ENCODE measurements at regions not wholly inside any gene's neighbourhood (a gene's known extent, or its start where the extent isn't known, plus 50 kb on each side); places are given as distances from the start of the nearest gene placed in this dataset.

DNA sequence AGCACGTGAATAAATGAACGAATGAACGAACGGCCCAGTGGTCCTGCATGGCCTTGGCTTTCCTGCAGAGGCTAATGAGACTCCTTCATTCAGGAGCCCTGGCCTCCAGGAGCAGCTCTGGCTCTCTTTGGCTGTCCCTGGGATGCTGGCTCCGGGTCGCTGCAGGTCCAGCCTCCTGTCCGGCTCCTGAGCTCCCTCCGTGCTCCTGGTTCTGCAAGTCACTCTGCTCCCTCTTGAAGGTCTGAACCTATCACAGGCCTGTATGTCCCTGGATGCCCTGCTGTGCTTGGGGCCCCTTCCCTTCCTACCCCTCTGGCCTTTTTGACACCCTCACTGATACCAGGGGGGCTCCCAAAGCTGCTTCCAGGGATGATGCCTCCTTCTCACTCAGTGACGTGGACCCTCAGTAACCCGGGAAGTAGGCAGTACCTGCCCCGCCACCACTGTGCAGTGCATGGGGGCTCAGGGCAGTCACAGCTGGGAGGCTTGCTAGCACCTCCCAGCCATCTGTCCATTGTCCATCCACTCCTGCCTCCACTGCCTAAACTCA is 133.7 kb upstream of the C14orf180 start:
- no peaks in the 10 kb centered on the region for H4K20me1 ChIP-seq (ENCODE audit: control insufficient read depth, insufficient read depth, low read length, poor library complexity, severe bottlenecking)
- Mint-ChIP-seq H3K27ac (no peak overlapping the region), H3K4me3 (no peak overlapping the region), H3K4me1 (no peaks in the 10 kb centered on the region), H3K9me3 (ENCODE audit: insufficient read depth) (peaks cover 3% of the 10 kb centered on the region), H3K27me3 (peaks cover 42% of the 10 kb centered on the region)
- H3K79me2 ChIP-seq (ENCODE audit: control insufficient read depth, insufficient read depth, low read length), result no peaks in the 10 kb centered on the region
- no peak overlapping the region for H3K27ac ChIP-seq (ENCODE audit: low read length in 2 of 2)
- H3K4me3 ChIP-seq (ENCODE audit: control extremely low read depth in 1 of 5, extremely low read depth in 1 of 5, insufficient read depth in 1 of 5, low read depth in 2 of 5, low read length in 4 of 5), result no peak overlapping the region
- DNase-seq (no peak), ATAC-seq (ENCODE audit: low read depth) (no peak)
- H3K4me2 ChIP-seq (replicated peaks; ENCODE audit: low read depth, low read length, poor library complexity, severe bottlenecking), result no peak overlapping the region
- H3K36me3 ChIP-seq (replicated peaks in 1 of 2; ENCODE audit: control extremely low read depth in 1 of 2, control insufficient read depth in 1 of 2, extremely low read depth in 1 of 2, insufficient read depth in 2 of 2, low read length in 1 of 2), result no peaks in the 10 kb centered on the region
- CTCF ChIA-PET, result no interaction called here
- 85% methylated on average over 11 of the region's 11 CpGs for WGBS (ENCODE audit: insufficient coverage)
- H3K4me1 ChIP-seq (ENCODE audit: control insufficient read depth in 2 of 2, insufficient read depth in 2 of 2, low read length in 2 of 2), result no peaks in the 10 kb centered on the region
- POLR2A ChIA-PET, result no interaction called here
- H3K9ac ChIP-seq (ENCODE audit: low read length), result no peak overlapping the region
- H3K9me3 ChIP-seq (ENCODE audit: control extremely low read depth in 1 of 3, control insufficient read depth in 2 of 3, insufficient read depth in 1 of 3, low read length in 2 of 3), result peaks cover 0 to 9% (median 4%) of the 10 kb centered on the region in 3 donors
- TF ChIP-seq, protein P1, sequence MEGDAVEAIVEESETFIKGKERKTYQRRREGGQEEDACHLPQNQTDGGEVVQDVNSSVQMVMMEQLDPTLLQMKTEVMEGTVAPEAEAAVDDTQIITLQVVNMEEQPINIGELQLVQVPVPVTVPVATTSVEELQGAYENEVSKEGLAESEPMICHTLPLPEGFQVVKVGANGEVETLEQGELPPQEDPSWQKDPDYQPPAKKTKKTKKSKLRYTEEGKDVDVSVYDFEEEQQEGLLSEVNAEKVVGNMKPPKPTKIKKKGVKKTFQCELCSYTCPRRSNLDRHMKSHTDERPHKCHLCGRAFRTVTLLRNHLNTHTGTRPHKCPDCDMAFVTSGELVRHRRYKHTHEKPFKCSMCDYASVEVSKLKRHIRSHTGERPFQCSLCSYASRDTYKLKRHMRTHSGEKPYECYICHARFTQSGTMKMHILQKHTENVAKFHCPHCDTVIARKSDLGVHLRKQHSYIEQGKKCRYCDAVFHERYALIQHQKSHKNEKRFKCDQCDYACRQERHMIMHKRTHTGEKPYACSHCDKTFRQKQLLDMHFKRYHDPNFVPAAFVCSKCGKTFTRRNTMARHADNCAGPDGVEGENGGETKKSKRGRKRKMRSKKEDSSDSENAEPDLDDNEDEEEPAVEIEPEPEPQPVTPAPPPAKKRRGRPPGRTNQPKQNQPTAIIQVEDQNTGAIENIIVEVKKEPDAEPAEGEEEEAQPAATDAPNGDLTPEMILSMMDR (IDR thresholded peaks at IDR 0.05), result no peak
- TF ChIP-seq EZH2 (IDR thresholded peaks at IDR 0.05; ENCODE audit: borderline replicate concordance, insufficient read depth, low read depth, low read length, poor library complexity, severe bottlenecking), result no peak
- no peak overlapping the region for H2AFZ ChIP-seq (ENCODE audit: insufficient read depth, low read depth, low read length, poor library complexity, severe bottlenecking)
- H3K27me3 ChIP-seq (replicated peaks in 1 of 4; ENCODE audit: control extremely low read depth in 1 of 4, control insufficient read depth in 3 of 4, insufficient read depth in 4 of 4, low read length in 3 of 4), result peaks cover 0 to 21% (median 13%) of the 10 kb centered on the region in 4 experiments
- intact Hi-C loops (cut with micrococcal nuclease), result no loop called here

DNA sequence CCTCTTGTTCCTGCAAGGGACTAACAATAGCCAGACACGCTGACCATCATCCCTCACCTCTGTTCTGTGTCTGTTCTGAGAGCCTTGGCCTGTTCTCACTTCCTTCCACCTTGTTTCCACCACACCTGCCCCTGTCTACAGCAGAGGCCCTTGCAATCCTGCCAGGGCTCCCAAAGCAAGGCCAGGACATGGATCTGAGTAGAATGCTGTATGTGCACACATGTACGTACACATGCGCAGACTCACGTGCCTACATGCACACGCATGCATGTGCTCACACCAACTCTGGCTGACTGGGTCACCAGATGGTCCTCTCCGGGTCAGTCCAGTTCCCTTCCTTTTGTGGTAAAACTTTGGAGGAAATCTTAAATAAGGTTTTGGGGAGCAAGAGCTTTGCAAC is 133.0 kb upstream of the C14orf180 start:
- H3K4me3 ChIP-seq (ENCODE audit: control extremely low read depth in 1 of 5, extremely low read depth in 1 of 5, insufficient read depth in 1 of 5, low read depth in 2 of 5, low read length in 4 of 5), result no peak overlapping the region
- H3K36me3 ChIP-seq (replicated peaks in 1 of 2; ENCODE audit: control extremely low read depth in 1 of 2, control insufficient read depth in 1 of 2, extremely low read depth in 1 of 2, insufficient read depth in 2 of 2, low read length in 1 of 2), result no peaks in the 10 kb centered on the region
- no peak overlapping the region for H3K4me2 ChIP-seq (replicated peaks; ENCODE audit: low read depth, low read length, poor library complexity, severe bottlenecking)
- H2AFZ ChIP-seq (ENCODE audit: insufficient read depth, low read depth, low read length, poor library complexity, severe bottlenecking), result no peak overlapping the region
- TF ChIP-seq, protein P1 (IDR thresholded peaks at IDR 0.05), result no peak
- TF ChIP-seq EZH2 (IDR thresholded peaks at IDR 0.05; ENCODE audit: borderline replicate concordance, insufficient read depth, low read depth, low read length, poor library complexity, severe bottlenecking), result no peak
- ChIA-PET POLR2A (no interaction called here), CTCF (no interaction called here)
- no peak overlapping the region for H3K4me3 Mint-ChIP-seq
- no peak for ATAC-seq (ENCODE audit: low read depth)
- H3K27me3 Mint-ChIP-seq, result peaks cover 47% of the 10 kb centered on the region
- no peak for DNase-seq
- H3K9ac ChIP-seq (ENCODE audit: low read length), result no peak overlapping the region
- no peaks in the 10 kb centered on the region for H3K4me1 Mint-ChIP-seq
- peaks cover 0 to 21% (median 13%) of the 10 kb centered on the region in 4 experiments for H3K27me3 ChIP-seq (replicated peaks in 1 of 4; ENCODE audit: control extremely low read depth in 1 of 4, control insufficient read depth in 3 of 4, insufficient read depth in 4 of 4, low read length in 3 of 4)
- WGBS (ENCODE audit: insufficient coverage), result 81% methylated on average over 6 of the region's 6 CpGs
- peaks cover 0 to 11% (median 9%) of the 10 kb centered on the region in 3 donors for H3K9me3 ChIP-seq (ENCODE audit: control extremely low read depth in 1 of 3, control insufficient read depth in 2 of 3, insufficient read depth in 1 of 3, low read length in 2 of 3)
- peaks cover 3% of the 10 kb centered on the region for H3K9me3 Mint-ChIP-seq (ENCODE audit: insufficient read depth)
- H3K27ac Mint-ChIP-seq, result no peak overlapping the region
- no peaks in the 10 kb centered on the region for H4K20me1 ChIP-seq (ENCODE audit: control insufficient read depth, insufficient read depth, low read length, poor library complexity, severe bottlenecking)
- no peaks in the 10 kb centered on the region for H3K4me1 ChIP-seq (ENCODE audit: control insufficient read depth in 2 of 2, insufficient read depth in 2 of 2, low read length in 2 of 2)
- H3K27ac ChIP-seq (ENCODE audit: low read length in 2 of 2), result no peak overlapping the region
- intact Hi-C loops (cut with micrococcal nuclease), result no loop called here
- H3K79me2 ChIP-seq (ENCODE audit: control insufficient read depth, insufficient read depth, low read length), result no peaks in the 10 kb centered on the region
